ENCODE measurements at regions not wholly inside any gene's neighbourhood (a gene's known extent, or its start where the extent isn't known, plus 50 kb on each side); places are given as distances from the start of the nearest gene placed in this dataset.
"Not testable (repeated sequence)": the region's sequence is repeated elsewhere in the genome, so short reads cannot be mapped to it uniquely, and the experiment has no call there.

DNA sequence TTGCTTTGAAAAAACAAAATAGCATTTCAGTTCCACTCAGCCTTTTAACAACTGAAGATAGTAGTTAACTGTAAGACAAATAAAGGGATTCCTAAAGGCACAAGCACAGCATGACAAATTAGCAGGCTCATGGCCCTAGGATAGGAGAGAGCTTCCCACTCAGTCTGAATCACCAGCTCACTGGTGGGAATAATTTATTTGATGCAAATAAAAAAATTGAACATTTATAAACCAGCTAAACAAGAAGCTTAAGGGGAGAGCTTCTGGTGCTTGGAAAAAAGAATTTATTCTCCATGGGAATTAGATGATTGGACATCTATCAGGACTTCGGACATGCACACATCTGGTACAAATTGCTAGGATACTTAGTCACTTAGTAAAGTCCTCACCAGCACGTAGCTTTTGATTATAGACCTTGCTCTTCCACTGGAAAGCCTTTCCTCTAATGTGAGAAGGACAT lies 294.1 kb upstream of the TNC start:
- no peak for DNase-seq

- no peak for DNase-seq
Measured at GRCh38 chr9:115412656-115413055, 294.7 kb upstream of the TNC start.

- DNase-seq: no peak
Measured at GRCh38 chr9:115413304-115413703, 295.3 kb upstream of the TNC start.

GRCh38 chr9:115413766-115414382 lies 295.9 kb upstream of the TNC start:
- no peak for DNase-seq

GRCh38 chr9:115414561-115414960 lies 296.6 kb upstream of the TNC start:
- DNase-seq: no peak

GRCh38 chr9:115415450-115415849 lies 297.5 kb upstream of the TNC start:
- DNase-seq: no peak

GRCh38 chr9:115416299-115416698 lies 298.3 kb upstream of the TNC start:
- no peak for DNase-seq

- DNase-seq: not testable (repeated sequence)
Measured at GRCh38 chr9:115418181-115418580, 300.2 kb upstream of the TNC start.

DNA sequence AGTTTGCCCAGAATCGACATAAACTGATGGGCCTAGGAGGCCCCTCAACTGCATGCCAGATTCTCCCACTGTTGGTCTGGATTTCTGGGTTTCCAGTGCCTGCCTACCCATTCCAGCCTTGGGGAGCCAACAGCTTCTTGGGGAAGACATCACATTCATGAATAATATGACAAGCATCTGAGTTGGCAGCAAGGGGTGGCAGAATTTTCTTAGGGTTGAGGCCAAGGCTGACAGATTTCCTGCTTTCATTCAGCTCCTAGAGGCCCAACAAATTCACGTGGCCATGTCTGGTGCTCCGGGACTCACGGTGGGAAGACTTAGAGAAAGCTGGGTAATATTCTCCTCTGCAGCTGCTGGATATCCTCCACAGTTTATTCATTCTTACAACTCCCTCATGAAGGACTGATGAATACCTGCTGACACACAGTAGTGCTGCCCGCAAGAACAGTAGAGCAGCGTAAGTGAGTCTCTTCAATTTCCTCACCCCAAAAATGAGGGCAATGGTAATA lies 305.0 kb upstream of the TNC start:
- DNase-seq: no peak

DNA sequence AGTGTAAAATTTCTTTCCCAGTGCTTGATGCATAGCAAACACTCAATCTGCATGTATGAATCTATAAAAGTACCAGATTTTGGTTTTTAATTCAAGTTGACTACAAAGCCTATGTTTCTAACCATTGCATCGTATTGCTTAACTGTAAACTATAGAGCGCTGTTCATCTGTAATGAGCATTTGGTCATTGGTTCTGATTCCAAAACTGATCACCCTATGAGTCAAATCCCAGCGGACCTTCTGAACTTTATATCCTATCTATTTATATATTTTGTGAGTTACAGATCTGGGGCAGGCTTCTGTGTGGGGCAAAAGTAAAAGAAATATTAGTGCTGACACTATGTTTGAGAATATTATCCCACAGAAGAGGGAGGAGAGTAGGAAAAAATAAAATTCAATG lies 305.7 kb upstream of the TNC start:
- DNase-seq: no peak

- no peak for DNase-seq
Measured at GRCh38 chr9:115425601-115426000, 307.6 kb upstream of the TNC start.

GRCh38 chr9:115437418-115437817 lies 319.5 kb upstream of the TNC start:
- DNase-seq: no peak

GRCh38 chr9:115439641-115440040 lies 321.7 kb upstream of the TNC start:
- no peak for DNase-seq

DNA sequence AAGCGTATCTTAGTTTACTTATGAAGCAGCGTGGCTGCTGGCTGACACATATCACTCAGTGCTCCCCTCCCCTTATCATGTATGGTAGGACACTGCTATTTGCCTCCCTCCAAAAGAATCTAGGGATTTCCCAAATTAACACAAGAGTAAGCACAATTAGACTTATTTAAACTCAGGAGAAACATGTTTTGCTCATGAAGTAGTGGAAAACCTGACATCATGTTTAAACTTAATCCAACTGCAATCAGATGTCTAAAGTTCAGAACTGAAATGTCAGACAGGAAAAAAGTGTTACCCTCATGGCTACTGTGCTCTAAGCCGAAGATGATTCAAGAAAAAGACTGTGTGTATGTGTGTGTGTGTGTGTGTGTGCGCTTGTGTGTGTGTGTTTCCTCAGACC lies 324.1 kb upstream of the TNC start:
- DNase-seq: no peak

- no peak for DNase-seq
Measured at GRCh38 chr9:115443890-115444289, 325.9 kb upstream of the TNC start.

DNA sequence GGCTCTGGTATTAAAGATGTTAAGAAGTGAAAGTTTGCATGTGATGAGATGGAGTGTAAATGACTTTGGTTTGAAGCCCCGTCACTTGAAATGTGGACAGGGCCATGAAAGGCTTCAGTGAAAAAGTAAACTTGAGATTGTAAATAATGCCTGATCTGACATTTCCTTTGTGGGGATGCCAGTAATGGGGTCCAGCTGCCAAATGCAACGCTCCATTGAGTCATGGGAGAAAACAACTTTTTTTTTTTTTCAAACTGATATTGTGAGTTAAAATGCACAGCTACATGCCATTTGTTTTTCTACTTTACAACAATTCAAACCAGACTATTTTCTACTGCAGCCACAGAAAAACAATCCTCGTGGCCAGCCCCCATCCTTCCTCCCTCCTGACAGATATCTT lies 327.0 kb upstream of the TNC start:
- DNase-seq: no peak

DNA sequence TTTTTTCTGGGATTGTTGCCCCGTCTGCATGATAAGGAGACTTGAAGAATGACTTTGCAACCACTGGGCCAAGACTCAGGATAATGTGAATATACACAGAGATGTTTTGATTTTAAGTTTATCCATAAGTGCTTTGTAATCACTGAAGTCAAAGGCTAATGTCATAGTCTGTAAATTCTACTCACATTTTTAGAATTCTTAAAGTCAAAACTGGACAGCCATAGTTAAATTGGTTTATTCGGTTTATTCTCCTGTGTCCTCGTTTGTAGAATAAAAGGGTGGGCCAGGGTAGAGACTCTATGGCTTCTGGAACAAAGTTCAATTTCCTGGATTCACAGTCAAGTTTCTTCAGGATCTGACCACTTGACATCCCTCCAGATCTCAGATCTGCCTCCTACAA lies 327.7 kb upstream of the TNC start:
- no peak for DNase-seq

DNA sequence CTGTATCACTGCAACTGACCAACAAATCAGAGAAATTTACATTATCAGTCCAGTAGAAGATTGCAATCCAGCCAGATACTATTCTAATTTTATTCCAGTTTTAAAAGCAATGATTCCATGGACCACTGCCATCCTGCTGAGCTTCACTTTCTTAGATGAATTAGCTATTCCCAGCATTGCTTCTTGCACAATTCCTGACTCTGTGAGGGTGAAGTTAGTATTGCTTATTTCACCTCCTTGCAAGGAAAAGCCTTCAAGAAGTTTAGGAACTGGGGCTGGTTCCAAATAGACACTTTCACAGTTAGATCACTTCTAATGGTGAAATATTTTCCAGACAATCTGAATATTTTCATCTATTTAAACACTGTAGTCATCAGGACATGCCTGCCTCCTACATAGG lies 338.6 kb upstream of the TNC start:
- no peak for DNase-seq

DNA sequence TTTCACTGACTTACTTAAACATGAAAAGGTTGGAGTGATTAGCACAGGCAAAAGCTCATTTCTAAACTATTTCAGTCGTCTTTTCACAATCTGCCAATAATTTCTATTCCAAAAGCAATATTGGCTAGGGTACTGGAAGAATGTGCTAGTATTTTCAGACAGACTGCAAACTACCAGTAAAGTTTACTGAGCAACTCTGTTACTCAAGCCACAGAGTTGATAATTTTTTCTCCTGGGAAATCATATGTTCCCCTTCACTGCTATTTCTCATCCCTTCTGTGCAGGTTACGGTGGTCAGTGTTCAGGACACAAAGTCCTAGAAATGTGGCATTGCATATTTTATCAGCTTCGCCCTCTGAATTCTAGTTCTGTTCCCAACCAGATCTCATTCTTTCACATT lies 343.3 kb upstream of the TNC start:
- no peak for DNase-seq

- no peak for DNase-seq
Measured at GRCh38 chr9:115462623-115463022, 344.7 kb upstream of the TNC start.

DNA sequence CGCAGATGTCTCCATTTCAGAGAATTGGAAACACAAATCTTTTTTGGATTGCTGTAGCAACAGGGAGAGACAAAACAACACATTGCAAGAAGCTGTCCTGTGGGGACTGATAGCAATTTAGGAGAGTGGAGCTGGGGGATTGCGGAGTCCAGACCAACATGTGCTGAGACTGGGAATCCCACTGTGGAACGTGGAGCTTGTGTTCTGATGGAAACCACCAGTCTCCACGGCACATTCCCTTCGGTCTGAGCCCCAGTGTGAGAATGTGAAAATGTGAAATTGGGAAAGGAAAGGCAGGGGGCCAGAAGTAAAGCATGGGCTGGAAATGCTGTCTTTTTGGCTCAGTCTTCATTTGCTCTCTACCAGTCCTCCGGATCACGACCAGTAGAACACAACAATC lies 348.8 kb upstream of the TNC start:
- no peak for DNase-seq

GRCh38 chr9:115469841-115470240 lies 351.9 kb upstream of the TNC start:
- no peak for DNase-seq

DNA sequence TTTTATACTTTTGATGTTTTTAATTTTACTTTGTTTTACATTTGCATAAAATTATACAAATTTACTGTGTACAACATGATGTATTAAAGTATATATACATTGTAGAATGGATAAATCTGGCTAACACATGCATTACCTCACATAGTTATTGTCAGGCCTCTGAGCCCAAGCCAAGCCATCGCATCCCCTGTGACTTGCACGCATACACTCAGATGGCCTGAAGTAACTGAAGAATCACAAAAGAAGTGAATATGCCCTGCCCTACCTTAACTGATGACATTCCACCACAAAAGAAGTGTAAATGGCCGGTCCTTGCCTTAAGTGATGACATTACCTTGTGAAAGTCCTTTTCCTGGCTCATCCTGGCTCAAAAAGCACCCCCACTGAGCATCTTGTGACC lies 355.1 kb upstream of the TNC start:
- not testable (repeated sequence) for DNase-seq

DNA sequence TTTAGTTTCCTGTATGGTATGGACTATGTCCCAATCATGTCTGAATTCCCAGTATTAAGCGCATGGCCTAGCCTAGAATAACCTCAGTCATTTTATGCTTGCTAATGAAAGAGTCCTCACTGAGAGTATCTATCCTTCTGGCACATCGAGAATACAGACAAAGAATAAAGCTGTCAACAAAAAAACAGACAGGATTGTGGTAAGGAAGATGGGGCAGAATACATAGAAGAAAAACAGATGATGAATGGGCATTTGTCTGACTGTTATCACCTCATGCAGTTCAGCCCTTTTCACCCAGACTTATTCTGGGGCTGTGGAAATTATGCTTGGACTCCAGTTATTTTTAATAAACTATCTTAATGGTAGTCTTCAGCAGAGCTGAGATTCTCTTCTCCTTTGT lies 363.8 kb upstream of the TNC start:
- DNase-seq: no peak

DNA sequence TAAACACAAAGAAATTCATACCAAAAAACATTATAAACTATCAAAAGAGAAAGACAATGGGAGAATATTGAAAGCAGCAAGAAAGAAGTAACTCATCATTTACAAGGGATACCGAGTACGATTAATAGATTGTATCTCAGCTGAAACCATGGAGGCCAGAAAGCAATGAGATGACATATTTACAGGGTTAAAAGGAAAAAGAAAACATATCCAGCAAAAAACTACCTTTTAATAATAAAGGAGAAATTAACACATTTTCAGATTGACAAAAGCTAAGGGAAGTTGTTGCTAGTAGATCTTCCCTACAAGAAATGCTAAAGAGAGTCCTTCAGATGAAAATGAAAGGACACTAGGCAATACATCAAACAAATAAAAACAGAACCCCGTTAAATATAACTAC lies 364.8 kb upstream of the TNC start:
- no peak for DNase-seq
